Osteocyte (in vitro differentiated cells): ENCODE measurements at regions not wholly inside any gene's neighbourhood (a gene's known extent, or its start where the extent isn't known, plus 50 kb on each side); places are given as distances from the start of the nearest gene placed in this dataset.

Experiments used
- DNase-seq: peaks from one replicate; pipeline ENCODE4 v3.0.0; 2021; ENCODE audit warnings: mixed read lengths; ENCODE audit not compliant: unreplicated experiment; ENCODE audit errors: extremely low spot score
- H3K27ac Mint-ChIP-seq: one replicate; pipeline ENCODE4 v1.8.0; 2021; ENCODE audit warnings: mild to moderate bottlenecking, mixed read lengths; ENCODE audit not compliant: unreplicated experiment
- H3K27me3 Mint-ChIP-seq: one replicate; pipeline ENCODE4 v1.8.0; 2021; ENCODE audit warnings: mixed read lengths; ENCODE audit not compliant: unreplicated experiment
- H3K36me3 Mint-ChIP-seq: one replicate; pipeline ENCODE4 v1.8.0; 2021; ENCODE audit warnings: mixed read lengths; ENCODE audit not compliant: unreplicated experiment
- H3K4me1 Mint-ChIP-seq: one replicate; pipeline ENCODE4 v1.8.0; 2021; ENCODE audit warnings: mixed read lengths; ENCODE audit not compliant: unreplicated experiment
- H3K4me3 Mint-ChIP-seq: one replicate; pipeline ENCODE4 v1.8.0; 2021; ENCODE audit warnings: mild to moderate bottlenecking, moderate library complexity, mixed read lengths; ENCODE audit not compliant: unreplicated experiment
- H3K9me3 Mint-ChIP-seq: one replicate; pipeline ENCODE4 v1.8.0; 2021; ENCODE audit warnings: mixed read lengths; ENCODE audit not compliant: unreplicated experiment
- CTCF ChIP-seq: fragments of 200-600 bp; sonication (generic); IDR thresholded peaks from 2 replicates; pipeline ENCODE4 v1.5.0; 2021; ENCODE audit warnings: antibody characterized with exemption, mild to moderate bottlenecking, moderate library complexity

GRCh38 chr22:49349181-49349835 lies 478.4 kb downstream of the BRD1 start:
- Mint-ChIP-seq H3K4me1 (peaks cover 13% of the 10 kb centered on the region), H3K9me3 (no peaks in the 10 kb centered on the region), H3K36me3 (no peaks in the 10 kb centered on the region), H3K27ac (no peak overlapping the region), H3K4me3 (no peak overlapping the region), H3K27me3 (peaks cover 4% of the 10 kb centered on the region)
- no peak for TF ChIP-seq CTCF
- no peak for DNase-seq

GRCh38 chr22:49348631-49349030 lies 479.0 kb downstream of the BRD1 start:
- Mint-ChIP-seq H3K9me3 (no peaks in the 10 kb centered on the region), H3K27ac (no peak overlapping the region), H3K4me3 (no peak overlapping the region), H3K36me3 (no peaks in the 10 kb centered on the region), H3K27me3 (peaks cover 7% of the 10 kb centered on the region), H3K4me1 (peaks cover 12% of the 10 kb centered on the region)
- no peak for TF ChIP-seq CTCF
- DNase-seq = no peak

GRCh38 chr22:49347376-49347775 lies 480.3 kb downstream of the BRD1 start:
- H3K9me3 Mint-ChIP-seq = no peaks in the 10 kb centered on the region
- no peaks in the 10 kb centered on the region for H3K36me3 Mint-ChIP-seq
- DNase-seq = no peak
- H3K4me3 Mint-ChIP-seq = no peak overlapping the region
- peaks cover 12% of the 10 kb centered on the region for H3K4me1 Mint-ChIP-seq
- no peak for TF ChIP-seq CTCF
- no peak overlapping the region for H3K27ac Mint-ChIP-seq
- peaks cover 15% of the 10 kb centered on the region for H3K27me3 Mint-ChIP-seq

GRCh38 chr22:49345896-49346295 lies 481.8 kb downstream of the BRD1 start:
- no peak for DNase-seq
- TF ChIP-seq CTCF = no peak
- Mint-ChIP-seq H3K9me3 (no peaks in the 10 kb centered on the region), H3K36me3 (no peaks in the 10 kb centered on the region), H3K27ac (no peak overlapping the region), H3K4me1 (peaks cover 8% of the 10 kb centered on the region), H3K27me3 (peaks cover 15% of the 10 kb centered on the region), H3K4me3 (no peak overlapping the region)

- H3K27ac Mint-ChIP-seq = no peak overlapping the region
These were observed 483.0 kb downstream of the BRD1 start for GRCh38 chr22:49344656-49345055.

More at GRCh38 chr22:49344656-49345055, 483.0 kb downstream of the BRD1 start:
- Mint-ChIP-seq H3K4me3 (no peak overlapping the region), H3K9me3 (no peaks in the 10 kb centered on the region), H3K4me1 (peaks cover 3% of the 10 kb centered on the region), H3K27me3 (peaks cover 19% of the 10 kb centered on the region), H3K36me3 (no peaks in the 10 kb centered on the region)
- no peak for TF ChIP-seq CTCF
- peak; percentile 46 for DNase-seq
